IgD-negative memory B cell (primary cell): ENCODE measurements at regions not wholly inside any gene's neighbourhood (a gene's known extent, or its start where the extent isn't known, plus 50 kb on each side); places are given as distances from the start of the nearest gene placed in this dataset.
"Not testable (repeated sequence)": the region's sequence is repeated elsewhere in the genome, so short reads cannot be mapped to it uniquely, and the experiment has no call there.

Experiments used
- H3K27ac Mint-ChIP-seq, 3 donors: one replicate each; pipeline ENCODE4 v1.8.0; 2020 to 2022; ENCODE audit warnings: mild to moderate bottlenecking in 3 of 3, mixed read lengths in 3 of 3, moderate library complexity in 1 of 3
- H3K27me3 Mint-ChIP-seq: one replicate; pipeline ENCODE4 v1.8.0; 2021; ENCODE audit warnings: mixed read lengths
- H3K36me3 Mint-ChIP-seq: one replicate; pipeline ENCODE4 v1.8.0; 2020; ENCODE audit warnings: mild to moderate bottlenecking, mixed read lengths
- H3K4me1 Mint-ChIP-seq, 3 donors: one replicate each; pipeline ENCODE4 v1.8.0; 2020 to 2022; ENCODE audit warnings: mixed read lengths in 3 of 3, mild to moderate bottlenecking in 1 of 3
- H3K4me3 Mint-ChIP-seq, 4 donors: one replicate each; pipeline ENCODE4 v1.8.0; 2020 to 2022; ENCODE audit warnings: mild to moderate bottlenecking in 4 of 4, mixed read lengths in 4 of 4, moderate library complexity in 3 of 4
- H3K9me3 Mint-ChIP-seq, 3 donors: one replicate each; pipeline ENCODE4 v1.8.0; 2020 to 2021; ENCODE audit warnings: mixed read lengths in 3 of 3, mild to moderate bottlenecking in 1 of 3

DNA sequence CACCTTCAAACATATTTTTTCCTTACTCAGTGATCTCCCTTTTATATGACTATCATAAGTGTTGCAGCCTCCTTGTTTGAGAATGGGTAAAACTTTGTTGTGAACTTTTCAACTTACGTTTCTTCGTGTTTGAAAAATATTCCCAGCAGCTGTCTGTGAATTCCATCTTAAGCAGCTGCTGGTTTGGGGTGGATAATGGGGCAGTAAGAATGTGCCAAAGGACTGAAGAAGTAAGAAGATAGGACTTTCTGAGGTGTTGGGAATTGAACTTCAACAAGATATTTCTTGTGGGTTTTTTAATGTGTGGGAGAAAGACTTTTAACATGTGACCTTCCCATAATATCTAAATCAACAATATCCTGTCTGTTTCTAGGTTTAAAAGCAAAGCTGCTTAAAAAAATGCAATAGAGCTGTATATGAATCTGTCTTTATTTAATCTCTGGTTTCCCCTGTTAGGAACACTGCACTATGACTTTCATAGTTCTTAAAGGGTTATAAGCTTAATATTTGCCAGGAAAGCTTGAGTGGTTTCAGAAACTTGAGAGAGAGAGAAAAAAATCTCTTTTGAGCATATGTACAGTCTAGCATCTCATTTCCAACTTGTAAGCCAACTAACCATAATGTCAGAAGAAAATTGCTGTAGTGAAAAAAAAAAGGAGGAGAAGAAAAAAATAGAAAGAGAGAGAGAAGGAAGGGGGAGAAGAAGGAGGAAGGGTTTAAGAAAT lies 1659.2 kb upstream of the FLRT2 start:
- Mint-ChIP-seq H3K4me1 (no peaks in the 10 kb centered on the region), H3K9me3 (peaks cover 1 to 9% (median 2%) of the 10 kb centered on the region in 3 donors), H3K36me3 (no peaks in the 10 kb centered on the region), H3K27ac (no peak overlapping the region), H3K27me3 (no peaks in the 10 kb centered on the region), H3K4me3 (no peak overlapping the region)

GRCh38 chr14:83873669-83874068 lies 1656.3 kb upstream of the FLRT2 start:
- Mint-ChIP-seq H3K27ac (no peak overlapping the region), H3K36me3 (no peaks in the 10 kb centered on the region), H3K27me3 (no peaks in the 10 kb centered on the region)

DNA sequence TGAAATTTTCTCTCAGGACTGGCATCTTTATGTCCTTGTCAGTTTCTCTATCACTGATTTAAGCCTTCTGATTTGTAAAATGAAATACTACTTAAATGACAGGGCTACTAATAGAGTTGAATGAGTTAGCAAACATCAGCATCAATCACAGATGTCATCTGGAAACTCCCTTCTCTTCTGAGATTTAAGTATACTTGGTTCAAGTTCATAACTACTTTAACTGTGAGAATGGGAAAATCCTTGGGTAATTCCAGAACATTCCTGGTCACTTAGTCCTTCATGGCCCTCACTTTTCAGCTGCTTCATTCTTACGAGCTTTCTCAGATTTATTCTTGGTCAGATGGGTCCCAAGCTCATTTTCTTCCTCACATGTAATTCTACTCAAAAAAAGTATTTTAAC lies 1655.3 kb upstream of the FLRT2 start:
- no peaks in the 10 kb centered on the region for H3K4me1 Mint-ChIP-seq
- no peak overlapping the region for H3K27ac Mint-ChIP-seq
- no peaks in the 10 kb centered on the region for H3K27me3 Mint-ChIP-seq
- H3K9me3 Mint-ChIP-seq, result peaks cover 0 to 9% (median 7%) of the 10 kb centered on the region in 3 donors
- H3K36me3 Mint-ChIP-seq, result no peaks in the 10 kb centered on the region
- H3K4me3 Mint-ChIP-seq, result no peak overlapping the region

More at GRCh38 chr14:83873669-83874068, 1656.3 kb upstream of the FLRT2 start:
- Mint-ChIP-seq H3K9me3 (peaks cover 0 to 9% (median 5%) of the 10 kb centered on the region in 3 donors), H3K4me3 (no peak overlapping the region), H3K4me1 (no peaks in the 10 kb centered on the region)

DNA sequence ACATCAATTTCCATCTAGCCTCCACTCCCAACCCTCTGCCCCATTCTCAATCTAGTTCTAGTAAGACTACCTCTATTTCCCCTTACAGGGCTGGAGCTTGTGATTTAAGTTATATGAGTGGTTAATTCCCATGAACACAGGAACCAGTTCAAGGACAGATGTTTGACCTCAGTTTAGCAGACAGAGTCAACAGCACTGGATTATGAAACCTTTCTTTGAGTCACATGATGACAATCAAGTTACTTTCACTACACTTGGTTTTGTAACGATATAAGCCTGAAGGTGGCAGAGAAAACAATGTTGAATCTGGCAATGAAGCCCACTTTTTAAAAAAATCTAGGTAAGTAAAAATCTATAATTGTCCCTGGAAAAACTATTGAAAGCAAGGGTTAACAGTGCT lies 1646.2 kb upstream of the FLRT2 start:
- no peaks in the 10 kb centered on the region for H3K4me1 Mint-ChIP-seq
- H3K36me3 Mint-ChIP-seq, result no peaks in the 10 kb centered on the region
- no peak overlapping the region for H3K4me3 Mint-ChIP-seq
- H3K27me3 Mint-ChIP-seq, result no peaks in the 10 kb centered on the region
- H3K27ac Mint-ChIP-seq, result no peak overlapping the region
- peaks cover 5 to 8% (median 5%) of the 10 kb centered on the region in 3 donors for H3K9me3 Mint-ChIP-seq

GRCh38 chr14:83885837-83886293 lies 1644.1 kb upstream of the FLRT2 start:
- H3K9me3 Mint-ChIP-seq, result peaks cover 2 to 5% (median 3%) of the 10 kb centered on the region in 3 donors
- H3K27ac Mint-ChIP-seq, result no peak overlapping the region
- H3K36me3 Mint-ChIP-seq, result no peaks in the 10 kb centered on the region
- H3K4me3 Mint-ChIP-seq, result no peak overlapping the region
- H3K27me3 Mint-ChIP-seq, result no peaks in the 10 kb centered on the region
- H3K4me1 Mint-ChIP-seq, result no peaks in the 10 kb centered on the region

- no peaks in the 10 kb centered on the region for H3K27me3 Mint-ChIP-seq
- H3K27ac Mint-ChIP-seq, result no peak overlapping the region
- no peaks in the 10 kb centered on the region for H3K36me3 Mint-ChIP-seq
- H3K4me3 Mint-ChIP-seq, result no peak overlapping the region
- H3K4me1 Mint-ChIP-seq, result no peaks in the 10 kb centered on the region
- peaks cover 0 to 2% (median 0%) of the 10 kb centered on the region in 3 donors for H3K9me3 Mint-ChIP-seq
These were observed 1642.1 kb upstream of the FLRT2 start for GRCh38 chr14:83887866-83888265.

DNA sequence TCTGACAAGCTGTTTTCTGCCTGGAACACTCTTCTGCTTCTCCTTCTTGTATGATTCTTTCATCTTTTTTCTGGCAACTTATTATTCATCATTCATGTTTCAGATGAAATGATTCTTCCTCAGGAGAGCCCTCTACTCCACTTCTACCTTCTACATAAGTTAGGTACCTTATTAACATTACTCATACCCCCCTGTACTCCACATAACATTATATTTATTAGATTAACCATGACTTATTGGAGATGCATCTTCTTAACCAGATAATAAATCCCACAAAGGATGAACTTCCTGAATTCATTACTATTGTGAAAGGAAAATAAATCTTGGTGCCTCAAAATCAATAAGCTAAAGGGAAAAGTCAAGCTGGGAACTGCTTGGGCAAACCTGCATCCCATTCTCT lies 1636.5 kb upstream of the FLRT2 start:
- Mint-ChIP-seq H3K27ac (no peak overlapping the region), H3K4me1 (no peaks in the 10 kb centered on the region), H3K27me3 (no peaks in the 10 kb centered on the region), H3K9me3 (peaks cover 0 to 8% (median 0%) of the 10 kb centered on the region in 3 donors), H3K36me3 (no peaks in the 10 kb centered on the region), H3K4me3 (no peak overlapping the region)

GRCh38 chr14:83894568-83894967 lies 1635.4 kb upstream of the FLRT2 start:
- no peaks in the 10 kb centered on the region for H3K36me3 Mint-ChIP-seq

GRCh38 chr14:83898558-83898957 lies 1631.4 kb upstream of the FLRT2 start:
- not testable (repeated sequence) for H3K4me3 Mint-ChIP-seq, H3K27me3 Mint-ChIP-seq, H3K4me1 Mint-ChIP-seq, H3K36me3 Mint-ChIP-seq, H3K27ac Mint-ChIP-seq
- peaks cover 0 to 13% (median 4%) of the 10 kb centered on the region in 3 donors for H3K9me3 Mint-ChIP-seq

More at GRCh38 chr14:83894568-83894967, 1635.4 kb upstream of the FLRT2 start:
- Mint-ChIP-seq H3K9me3 (peaks cover 0 to 8% (median 0%) of the 10 kb centered on the region in 3 donors), H3K4me3 (no peak overlapping the region), H3K27ac (no peak overlapping the region), H3K27me3 (no peaks in the 10 kb centered on the region), H3K4me1 (no peaks in the 10 kb centered on the region)

- H3K27me3 Mint-ChIP-seq, result no peaks in the 10 kb centered on the region
- H3K9me3 Mint-ChIP-seq, result peaks cover 0 to 10% (median 4%) of the 10 kb centered on the region in 3 donors
- no peak overlapping the region for H3K27ac Mint-ChIP-seq
- H3K36me3 Mint-ChIP-seq, result no peaks in the 10 kb centered on the region
- no peaks in the 10 kb centered on the region for H3K4me1 Mint-ChIP-seq
- H3K4me3 Mint-ChIP-seq, result no peak overlapping the region
These were observed 1630.2 kb upstream of the FLRT2 start for GRCh38 chr14:83899706-83900105.

- Mint-ChIP-seq H3K9me3 (peaks cover 0 to 12% (median 7%) of the 10 kb centered on the region in 3 donors), H3K36me3 (no peaks in the 10 kb centered on the region), H3K4me3 (no peak overlapping the region), H3K27me3 (no peaks in the 10 kb centered on the region), H3K27ac (no peak overlapping the region), H3K4me1 (no peaks in the 10 kb centered on the region)
These were observed 1624.8 kb upstream of the FLRT2 start for GRCh38 chr14:83905157-83905556.

DNA sequence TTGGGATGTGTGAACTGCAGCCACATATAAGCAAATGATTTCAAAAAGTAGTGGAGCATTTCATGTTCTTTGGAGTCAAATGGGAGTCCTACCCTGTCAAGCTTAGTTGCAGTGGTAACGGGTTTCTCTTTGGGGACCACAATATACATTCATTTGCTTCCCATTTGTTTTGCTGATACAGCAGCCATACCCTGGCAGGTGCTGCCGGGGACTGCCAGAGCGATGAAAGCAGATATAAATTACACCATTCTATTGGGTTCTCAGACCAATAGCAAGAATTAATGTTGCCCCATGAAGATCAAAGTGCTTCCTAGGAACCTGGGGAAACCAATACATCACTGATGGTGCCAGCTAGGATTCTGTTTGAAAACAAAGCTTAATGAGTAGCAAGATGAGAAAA lies 1621.5 kb upstream of the FLRT2 start:
- Mint-ChIP-seq H3K36me3 (no peaks in the 10 kb centered on the region), H3K27me3 (no peaks in the 10 kb centered on the region), H3K4me3 (no peak overlapping the region), H3K4me1 (no peaks in the 10 kb centered on the region), H3K9me3 (peaks cover 0 to 11% (median 3%) of the 10 kb centered on the region in 3 donors), H3K27ac (no peak overlapping the region)

DNA sequence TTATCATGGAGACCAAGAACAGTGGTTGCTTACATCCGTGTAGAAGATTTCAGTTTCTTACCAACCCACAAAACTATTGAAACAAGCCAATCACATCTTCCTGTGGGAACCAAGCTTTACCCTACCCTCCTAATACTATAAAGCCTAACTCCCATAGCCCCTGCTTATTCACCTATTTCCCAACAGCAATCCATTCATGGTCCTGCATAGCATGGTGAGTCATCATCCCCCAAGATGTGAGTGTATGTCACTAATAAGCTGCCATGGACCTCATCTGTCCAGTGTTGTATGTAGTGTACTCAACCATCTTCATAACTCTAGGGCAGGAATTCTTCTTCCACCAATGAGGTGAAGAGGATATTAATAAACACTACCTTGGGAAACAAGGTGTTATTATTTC lies 1620.4 kb upstream of the FLRT2 start:
- peaks cover 0 to 11% (median 3%) of the 10 kb centered on the region in 3 donors for H3K9me3 Mint-ChIP-seq
- H3K4me1 Mint-ChIP-seq, result no peaks in the 10 kb centered on the region
- H3K36me3 Mint-ChIP-seq, result no peaks in the 10 kb centered on the region
- H3K27me3 Mint-ChIP-seq, result no peaks in the 10 kb centered on the region
- no peak overlapping the region for H3K27ac Mint-ChIP-seq
- H3K4me3 Mint-ChIP-seq, result no peak overlapping the region

DNA sequence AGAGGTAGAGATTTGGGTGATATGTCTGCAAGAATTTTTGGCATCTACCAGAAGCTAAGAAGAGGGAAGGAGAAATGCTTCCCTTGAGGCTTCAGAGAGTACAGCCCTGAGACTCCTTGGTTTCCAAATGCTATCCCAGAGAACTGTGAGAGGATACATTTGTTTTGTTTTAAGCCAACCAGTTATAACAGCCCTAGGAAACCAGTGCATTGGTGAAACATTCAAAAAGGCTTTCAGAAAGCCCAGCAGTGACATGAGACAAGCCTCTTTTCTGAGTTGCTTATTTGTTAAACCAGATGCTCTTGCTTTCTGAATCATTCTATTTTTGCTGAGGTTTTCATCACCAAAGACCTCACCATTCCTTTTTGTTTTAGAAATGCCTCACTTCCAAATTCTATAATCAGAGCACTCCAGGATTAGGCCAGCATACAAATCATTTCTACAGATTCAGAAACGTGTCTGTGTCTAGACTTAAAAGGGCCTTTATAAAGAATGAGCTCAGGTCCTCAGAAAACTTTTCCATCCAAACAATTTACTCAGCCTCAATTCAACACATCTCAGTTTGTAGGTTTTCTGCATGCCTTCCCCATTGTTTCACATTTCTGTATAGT lies 1617.8 kb upstream of the FLRT2 start:
- Mint-ChIP-seq H3K9me3 (peaks cover 0 to 13% (median 3%) of the 10 kb centered on the region in 3 donors), H3K4me1 (no peaks in the 10 kb centered on the region), H3K36me3 (no peaks in the 10 kb centered on the region), H3K27ac (no peak overlapping the region), H3K27me3 (no peaks in the 10 kb centered on the region), H3K4me3 (no peak overlapping the region)

DNA sequence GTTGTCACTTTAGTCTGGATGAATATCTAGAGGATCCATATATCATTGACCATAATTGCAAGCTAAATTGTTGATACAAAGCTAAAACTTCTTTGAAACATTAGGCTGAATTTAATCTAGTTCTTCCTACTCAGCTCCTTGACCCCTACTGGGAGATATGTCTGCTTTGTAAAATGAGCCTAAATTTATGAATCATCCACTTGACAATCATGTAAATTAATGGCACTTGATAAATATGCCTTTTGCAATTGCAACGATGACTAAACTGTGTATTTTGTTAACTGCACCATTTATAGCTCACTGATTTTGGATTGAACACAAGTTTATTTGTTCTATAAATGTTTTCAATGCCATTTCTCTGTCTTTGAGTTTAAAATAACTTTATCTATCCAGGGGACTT lies 1616.5 kb upstream of the FLRT2 start:
- H3K27ac Mint-ChIP-seq, result no peak overlapping the region
- H3K4me1 Mint-ChIP-seq, result no peaks in the 10 kb centered on the region
- H3K27me3 Mint-ChIP-seq, result no peaks in the 10 kb centered on the region
- no peak overlapping the region for H3K4me3 Mint-ChIP-seq
- H3K9me3 Mint-ChIP-seq, result peaks cover 0 to 13% (median 3%) of the 10 kb centered on the region in 3 donors
- H3K36me3 Mint-ChIP-seq, result no peaks in the 10 kb centered on the region

DNA sequence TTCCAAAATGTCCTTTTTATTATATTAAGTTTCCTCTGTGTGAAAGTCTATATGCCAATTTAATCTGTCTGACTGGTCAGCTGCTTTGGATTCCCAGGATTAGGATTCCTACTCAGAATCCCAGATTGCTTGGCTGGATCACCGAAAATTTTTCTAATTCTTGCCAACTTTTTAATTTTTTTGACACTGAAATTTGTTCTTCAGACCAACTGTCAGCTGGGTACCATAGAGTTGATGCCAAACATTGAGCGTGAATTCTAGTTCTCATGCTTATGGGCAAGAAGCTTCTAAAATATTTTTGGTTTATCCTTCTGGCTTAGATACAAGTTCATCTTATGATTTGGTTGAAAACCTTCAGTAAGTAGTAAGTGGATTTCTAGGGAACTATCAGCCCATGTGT lies 1611.4 kb upstream of the FLRT2 start:
- no peaks in the 10 kb centered on the region for H3K36me3 Mint-ChIP-seq
- peaks cover 2 to 5% (median 2%) of the 10 kb centered on the region in 3 donors for H3K9me3 Mint-ChIP-seq
- H3K27ac Mint-ChIP-seq, result no peak overlapping the region
- no peaks in the 10 kb centered on the region for H3K27me3 Mint-ChIP-seq
- no peak overlapping the region for H3K4me3 Mint-ChIP-seq
- H3K4me1 Mint-ChIP-seq, result no peaks in the 10 kb centered on the region
